Endodermal cell (in vitro differentiated cells): ENCODE measurements at regions not wholly inside any gene's neighbourhood (a gene's known extent, or its start where the extent isn't known, plus 50 kb on each side); places are given as distances from the start of the nearest gene placed in this dataset.

ENCODE experiments used
- DNase-seq: peaks from one replicate; pipeline ENCODE4 v3.0.0-alpha.2; 2017
- H3K27ac ChIP-seq: 2 replicates; pipeline ENCODE4 v1.5.1; 2013; ENCODE audit warnings: mild to moderate bottlenecking, low read depth, low read length, moderate library complexity
- H3K27me3 ChIP-seq: 2 replicates; pipeline ENCODE4 v1.6.1; 2013; ENCODE audit warnings: mild to moderate bottlenecking, low read length, moderate library complexity; ENCODE audit not compliant: insufficient read depth, control insufficient read depth, poor library complexity, severe bottlenecking
- H3K36me3 ChIP-seq: 2 replicates; pipeline ENCODE4 v1.7.0; 2013; ENCODE audit warnings: mild to moderate bottlenecking, low read length, moderate library complexity; ENCODE audit not compliant: control insufficient read depth, insufficient read depth
- H3K4me1 ChIP-seq: one replicate; pipeline ENCODE4 v1.7.0; 2013; ENCODE audit warnings: low read length; ENCODE audit not compliant: control insufficient read depth, insufficient read depth
- H3K4me3 ChIP-seq: 2 replicates; pipeline ENCODE4 v1.5.1; 2013; ENCODE audit warnings: mild to moderate bottlenecking, low read length, moderate library complexity
- H3K9ac ChIP-seq: 2 replicates; pipeline ENCODE4 v1.6.1; 2013; ENCODE audit warnings: mild to moderate bottlenecking, low read length, moderate library complexity; ENCODE audit not compliant: poor library complexity, severe bottlenecking; ENCODE audit errors: extremely low read depth
- H3K9me3 ChIP-seq: 2 replicates; pipeline ENCODE4 v1.6.1; 2013; ENCODE audit warnings: mild to moderate bottlenecking, low read length, moderate library complexity; ENCODE audit not compliant: control insufficient read depth
- H3K27ac Mint-ChIP-seq: 2 replicates; pipeline ENCODE4 v1.8.0; 2020; ENCODE audit warnings: mixed read lengths
- H3K27me3 Mint-ChIP-seq: 2 replicates; pipeline ENCODE4 v1.8.0; 2021; ENCODE audit warnings: mild to moderate bottlenecking, mixed read lengths; ENCODE audit not compliant: insufficient read depth
- H3K36me3 Mint-ChIP-seq: 2 replicates; pipeline ENCODE4 v1.8.0; 2020; ENCODE audit warnings: low read depth, mixed read lengths
- H3K4me1 Mint-ChIP-seq: 2 replicates; pipeline ENCODE4 v1.8.0; 2020; ENCODE audit warnings: mixed read lengths
- H3K4me3 Mint-ChIP-seq: 2 replicates; pipeline ENCODE4 v1.8.0; 2020; ENCODE audit warnings: mild to moderate bottlenecking, moderate library complexity, mixed read lengths
- H3K9me3 Mint-ChIP-seq: 2 replicates; pipeline ENCODE4 v1.8.0; 2020; ENCODE audit warnings: mild to moderate bottlenecking, mixed read lengths
- WGBS, 2 experiments: methylation state at CpG; one replicate each; pipeline versions ENCODE4 v1.1.5 to v1.1.7; 2013; ENCODE audit warnings: missing lambda C conversion rate in 2 of 2, mixed read lengths in 1 of 2; ENCODE audit not compliant: insufficient coverage in 1 of 2, insufficient read length in 1 of 2; 5-methylcytosine and 5-hydroxymethylcytosine counted together
- TF ChIP-seq, protein P1 (sequence below): fragments of 200-600 bp; sonication (generic); conservative IDR thresholded peaks from 2 replicates; pipeline ENCODE4 v1.5.0; 2021; ENCODE audit warnings: antibody characterized with exemption, mild to moderate bottlenecking

- H3K4me3 Mint-ChIP-seq = no peak overlapping the region
- no peaks in the 10 kb centered on the region for H3K9me3 Mint-ChIP-seq
- Histone ChIP-seq H3K27me3 (no peaks in the 10 kb centered on the region), H3K27ac (no peak overlapping the region), H3K9ac (no peak overlapping the region), H3K4me3 (no peak overlapping the region), H3K4me1 (peaks cover 5% of the 10 kb centered on the region), H3K36me3 (no peaks in the 10 kb centered on the region), H3K9me3 (no peaks in the 10 kb centered on the region)
- no peaks in the 10 kb centered on the region for H3K36me3 Mint-ChIP-seq
- DNase-seq = no peak
- WGBS, 2 experiments = 63 to 74% methylated on average over 3 to 5 of the region's 5 CpGs
- TF ChIP-seq, protein P1, sequence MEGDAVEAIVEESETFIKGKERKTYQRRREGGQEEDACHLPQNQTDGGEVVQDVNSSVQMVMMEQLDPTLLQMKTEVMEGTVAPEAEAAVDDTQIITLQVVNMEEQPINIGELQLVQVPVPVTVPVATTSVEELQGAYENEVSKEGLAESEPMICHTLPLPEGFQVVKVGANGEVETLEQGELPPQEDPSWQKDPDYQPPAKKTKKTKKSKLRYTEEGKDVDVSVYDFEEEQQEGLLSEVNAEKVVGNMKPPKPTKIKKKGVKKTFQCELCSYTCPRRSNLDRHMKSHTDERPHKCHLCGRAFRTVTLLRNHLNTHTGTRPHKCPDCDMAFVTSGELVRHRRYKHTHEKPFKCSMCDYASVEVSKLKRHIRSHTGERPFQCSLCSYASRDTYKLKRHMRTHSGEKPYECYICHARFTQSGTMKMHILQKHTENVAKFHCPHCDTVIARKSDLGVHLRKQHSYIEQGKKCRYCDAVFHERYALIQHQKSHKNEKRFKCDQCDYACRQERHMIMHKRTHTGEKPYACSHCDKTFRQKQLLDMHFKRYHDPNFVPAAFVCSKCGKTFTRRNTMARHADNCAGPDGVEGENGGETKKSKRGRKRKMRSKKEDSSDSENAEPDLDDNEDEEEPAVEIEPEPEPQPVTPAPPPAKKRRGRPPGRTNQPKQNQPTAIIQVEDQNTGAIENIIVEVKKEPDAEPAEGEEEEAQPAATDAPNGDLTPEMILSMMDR = no peak
- no peaks in the 10 kb centered on the region for H3K4me1 Mint-ChIP-seq
- no peak overlapping the region for H3K27ac Mint-ChIP-seq
- H3K27me3 Mint-ChIP-seq = no peaks in the 10 kb centered on the region
These were observed 1077.8 kb downstream of the ARAP2 start for GRCh38 chr4:35166466-35166865.

GRCh38 chr4:35167385-35167784 is 1076.9 kb downstream of the ARAP2 start:
- H3K27ac Mint-ChIP-seq = no peak overlapping the region
- Histone ChIP-seq H3K4me1 (no peaks in the 10 kb centered on the region), H3K4me3 (no peak overlapping the region), H3K9ac (no peak overlapping the region), H3K27me3 (no peaks in the 10 kb centered on the region), H3K9me3 (no peaks in the 10 kb centered on the region), H3K27ac (no peak overlapping the region), H3K36me3 (no peaks in the 10 kb centered on the region)
- H3K9me3 Mint-ChIP-seq = no peaks in the 10 kb centered on the region
- no peaks in the 10 kb centered on the region for H3K36me3 Mint-ChIP-seq
- DNase-seq = no peak
- H3K4me3 Mint-ChIP-seq = no peak overlapping the region
- WGBS, 2 experiments = 0 to 45% methylated on average over 1 to 2 of the region's 2 CpGs
- TF ChIP-seq, protein P1 = no peak
- no peaks in the 10 kb centered on the region for H3K4me1 Mint-ChIP-seq
- H3K27me3 Mint-ChIP-seq = no peaks in the 10 kb centered on the region

GRCh38 chr4:35175487-35175886 is 1068.8 kb downstream of the ARAP2 start:
- no peaks in the 10 kb centered on the region for H3K27me3 ChIP-seq
- TF ChIP-seq, protein P1 = no peak
- H3K27ac ChIP-seq = no peak overlapping the region
- DNase-seq = no peak
- H3K36me3 Mint-ChIP-seq = no peaks in the 10 kb centered on the region
- no peaks in the 10 kb centered on the region for H3K9me3 ChIP-seq
- H3K4me1 ChIP-seq = no peaks in the 10 kb centered on the region
- H3K27me3 Mint-ChIP-seq = no peaks in the 10 kb centered on the region
- H3K36me3 ChIP-seq = no peaks in the 10 kb centered on the region
- H3K9me3 Mint-ChIP-seq = no peaks in the 10 kb centered on the region
- H3K4me3 Mint-ChIP-seq = no peak overlapping the region
- H3K9ac ChIP-seq = no peak overlapping the region
- 94 to 97% methylated on average over 3 to 4 of the region's 4 CpGs for WGBS, 2 experiments
- H3K4me3 ChIP-seq = no peak overlapping the region
- no peaks in the 10 kb centered on the region for H3K4me1 Mint-ChIP-seq
- H3K27ac Mint-ChIP-seq = no peak overlapping the region
